Common myeloid progenitor, CD34-positive (primary cell): ENCODE measurements at regions not wholly inside any gene's neighbourhood (a gene's known extent, or its start where the extent isn't known, plus 50 kb on each side); places are given as distances from the start of the nearest gene placed in this dataset.

ENCODE experiments used
- CTCF ChIA-PET: fragments of 350-600 bp; sonication (Branson Sonifier 250); formaldehyde crosslinking; loops from one replicate; lab custom pipeline; 2021; ENCODE audit warnings: antibody characterized with exemption; lab: Charles Lee
- POLR2A ChIA-PET: fragments of 350-600 bp; sonication (Branson Sonifier 250); formaldehyde crosslinking; loops from one replicate; lab custom pipeline; 2021; ENCODE audit warnings: antibody characterized with exemption; lab: Charles Lee
- DNase-seq, 3 donors: peaks; one replicate each; pipeline versions ENCODE4 v3.0.0 to v3.0.0-alpha.2; 2013
- H3K27ac ChIP-seq, 2 experiments: 1 replicate in 1 of 2; 2 replicates in 1 of 2; pipeline ENCODE4 v1.7.0; 2013; ENCODE audit warnings: inconsistent platforms in 2 of 2, low read length in 2 of 2, mild to moderate bottlenecking in 2 of 2, low read depth in 1 of 2, moderate library complexity in 1 of 2; ENCODE audit not compliant: severe bottlenecking in 2 of 2, insufficient read depth in 1 of 2, poor library complexity in 1 of 2
- H3K27me3 ChIP-seq, 5 experiments: replicated peaks in 2 of 5; 1 replicate in 3 of 5; 2 replicates in 2 of 5; pipeline versions ENCODE4 v1.6.1 to v1.7.0; 2013; ENCODE audit warnings: low read length in 4 of 5, mild to moderate bottlenecking in 2 of 5, moderate library complexity in 2 of 5, inconsistent platforms in 1 of 5; ENCODE audit not compliant: insufficient read depth in 5 of 5, control insufficient read depth in 4 of 5
- H3K36me3 ChIP-seq, 4 experiments: 1 replicate in 2 of 4; 2 replicates in 2 of 4; pipeline versions ENCODE4 v1.6.1 to v1.7.0; 2013; ENCODE audit warnings: low read length in 3 of 4, control low read depth in 1 of 4, mild to moderate bottlenecking in 1 of 4; ENCODE audit not compliant: control insufficient read depth in 4 of 4, insufficient read depth in 4 of 4
- H3K4me1 ChIP-seq, 4 experiments: 1 replicate in 3 of 4; 2 replicates in 1 of 4; pipeline versions ENCODE4 v1.6.1 to v1.7.1; 2013; ENCODE audit warnings: low read length in 3 of 4, mild to moderate bottlenecking in 3 of 4, control low read depth in 1 of 4, inconsistent platforms in 1 of 4, moderate library complexity in 1 of 4; ENCODE audit not compliant: control insufficient read depth in 4 of 4, insufficient read depth in 4 of 4; ENCODE audit errors: control extremely low read depth in 1 of 4
- H3K4me3 ChIP-seq, 7 experiments: 1 replicate in 4 of 7; 2 replicates in 3 of 7; pipeline versions ENCODE4 v1.5.1 to v1.7.0; 2013; ENCODE audit warnings: mild to moderate bottlenecking in 7 of 7, low read length in 6 of 7, moderate library complexity in 6 of 7, inconsistent platforms in 2 of 7, low read depth in 2 of 7, control low read depth in 1 of 7; ENCODE audit not compliant: insufficient read depth in 4 of 7, control insufficient read depth in 1 of 7; ENCODE audit errors: extremely low read depth in 1 of 7
- H3K9me3 ChIP-seq, 5 experiments: 1 replicate in 4 of 5; 2 replicates in 1 of 5; pipeline versions ENCODE4 v1.6.1 to v1.7.1; 2013; ENCODE audit warnings: low read length in 4 of 5, mild to moderate bottlenecking in 2 of 5, inconsistent platforms in 1 of 5, low read depth in 1 of 5, moderate library complexity in 1 of 5; ENCODE audit not compliant: control insufficient read depth in 4 of 5, insufficient read depth in 2 of 5; ENCODE audit errors: control extremely low read depth in 1 of 5
- WGBS: methylation state at CpG from one replicate; pipeline ENCODE4 v1.1.5; 2013; ENCODE audit not compliant: insufficient coverage; 5-methylcytosine and 5-hydroxymethylcytosine counted together

DNA sequence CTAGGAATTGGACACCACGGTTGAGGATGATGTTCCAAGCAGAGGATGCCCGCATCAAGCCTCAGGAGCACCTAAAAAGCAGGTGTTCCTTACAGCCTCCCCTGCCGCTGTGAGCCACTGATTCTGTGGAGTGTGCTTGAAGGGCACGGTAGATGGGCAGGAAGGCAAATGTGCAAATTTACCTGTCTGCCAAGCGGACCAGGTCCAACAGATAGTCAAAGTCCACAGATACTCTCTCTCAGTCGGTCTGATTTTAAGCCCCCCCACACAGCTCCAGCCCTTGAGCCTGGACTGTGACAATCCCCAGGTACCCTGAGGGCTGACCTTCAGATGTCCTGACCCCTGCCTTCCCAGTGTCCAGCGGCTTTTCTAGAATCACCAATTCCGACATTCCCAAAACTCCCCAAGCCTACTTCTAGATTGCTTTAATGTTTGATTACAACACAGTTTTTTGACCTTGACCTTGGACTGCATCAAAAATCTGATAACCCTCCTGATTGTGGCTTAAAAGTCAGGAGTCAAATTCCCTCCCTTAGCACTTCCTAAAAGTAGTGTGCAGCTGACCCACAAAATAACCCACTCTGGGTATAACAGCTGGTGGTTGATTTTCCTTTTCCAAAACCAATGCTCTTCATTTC, 208.8 kb upstream of the NCKAP5 start:
- Histone ChIP-seq H3K36me3 (no peaks in the 10 kb centered on the region), H3K4me3 (no peak overlapping the region), H3K4me1 (no peaks in the 10 kb centered on the region), H3K9me3 (no peaks in the 10 kb centered on the region), H3K27ac (no peak overlapping the region), H3K27me3 (peaks cover 0 to 3% (median 0%) of the 10 kb centered on the region in 5 experiments)
- POLR2A ChIA-PET = no interaction called here
- WGBS = 90% methylated on average over 8 of the region's 8 CpGs
- DNase-seq = no peak
- CTCF ChIA-PET = no interaction called here

DNA sequence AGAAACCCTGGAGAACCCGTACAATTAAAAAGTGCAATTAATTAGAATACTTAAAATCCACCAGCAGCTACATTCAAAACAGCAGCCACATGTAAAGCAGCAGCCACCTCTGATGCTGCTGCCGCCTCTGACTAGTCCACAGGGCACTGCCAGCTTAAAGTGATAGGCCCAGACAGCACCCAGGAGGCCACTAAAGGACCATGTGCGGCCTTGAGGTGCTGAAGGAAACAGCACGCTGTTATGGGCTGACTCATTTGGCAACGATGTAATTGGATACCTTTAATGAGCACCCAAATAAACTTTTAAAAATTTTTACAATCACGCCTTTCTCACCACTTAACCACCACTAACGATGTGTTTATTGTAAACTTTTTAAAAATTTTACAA, 209.3 kb upstream of the NCKAP5 start:
- POLR2A ChIA-PET = no interaction called here
- Histone ChIP-seq H3K27ac (no peak overlapping the region), H3K9me3 (no peaks in the 10 kb centered on the region), H3K4me1 (no peaks in the 10 kb centered on the region), H3K27me3 (peaks cover 0 to 3% (median 0%) of the 10 kb centered on the region in 5 experiments), H3K36me3 (no peaks in the 10 kb centered on the region), H3K4me3 (no peak overlapping the region)
- 94% methylated on average over 2 of the region's 7 CpGs for WGBS
- no peak for DNase-seq
- CTCF ChIA-PET = no interaction called here

DNA sequence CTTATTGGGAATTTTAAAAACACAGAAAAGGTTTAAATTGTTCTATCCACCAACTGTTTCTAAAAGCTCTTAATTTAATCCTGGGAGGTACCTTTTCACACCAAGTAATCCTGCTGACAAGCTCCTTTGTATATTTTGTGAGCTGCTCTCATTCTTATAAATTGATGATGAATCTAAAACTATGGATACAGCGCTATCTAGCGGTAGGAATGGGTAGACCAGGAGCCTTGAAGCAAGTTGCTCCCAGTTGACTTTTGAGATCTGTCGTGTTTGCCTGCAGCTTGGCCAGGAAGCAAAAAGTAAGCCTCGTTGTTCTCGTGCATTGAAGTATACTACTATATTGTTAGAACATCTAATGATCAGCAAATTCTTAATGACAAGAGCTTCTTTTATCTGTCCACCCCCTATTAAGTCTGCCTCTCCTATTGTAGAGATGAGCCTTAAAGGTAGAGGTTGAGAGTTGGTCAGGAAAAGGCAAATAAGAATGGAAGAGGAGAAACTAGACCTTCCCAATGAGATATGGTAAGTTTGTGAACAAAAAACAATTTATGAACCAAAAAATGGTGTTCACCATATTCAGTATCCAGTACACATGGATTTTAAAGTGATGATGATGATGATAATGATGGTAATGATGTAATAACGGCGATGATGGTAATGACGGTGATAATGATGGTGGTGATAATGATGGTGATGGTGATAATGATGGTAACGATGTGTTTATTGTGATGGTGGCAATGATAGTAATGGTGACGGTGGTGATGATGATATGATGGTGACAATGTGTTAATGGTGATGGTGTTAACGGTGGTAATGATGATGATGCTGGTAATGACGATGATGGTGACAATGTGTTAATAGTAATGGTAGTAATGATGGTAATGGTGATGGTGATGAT, 212.1 kb upstream of the NCKAP5 start:
- ChIA-PET POLR2A (no interaction called here), CTCF (interaction anchor here (0.9 kb wide), 1 partner anchor 1230 kb away, joined by 4 read pairs; no protein-coding TSS in a partner anchor)
- peak; percentile 13 to 51 (median 32) for DNase-seq
- 94% methylated on average over 7 of the region's 12 CpGs for WGBS
- Histone ChIP-seq H3K27me3 (no peaks in the 10 kb centered on the region), H3K27ac (no peak overlapping the region), H3K4me1 (no peaks in the 10 kb centered on the region), H3K9me3 (no peaks in the 10 kb centered on the region), H3K4me3 (no peak overlapping the region), H3K36me3 (no peaks in the 10 kb centered on the region)

DNA sequence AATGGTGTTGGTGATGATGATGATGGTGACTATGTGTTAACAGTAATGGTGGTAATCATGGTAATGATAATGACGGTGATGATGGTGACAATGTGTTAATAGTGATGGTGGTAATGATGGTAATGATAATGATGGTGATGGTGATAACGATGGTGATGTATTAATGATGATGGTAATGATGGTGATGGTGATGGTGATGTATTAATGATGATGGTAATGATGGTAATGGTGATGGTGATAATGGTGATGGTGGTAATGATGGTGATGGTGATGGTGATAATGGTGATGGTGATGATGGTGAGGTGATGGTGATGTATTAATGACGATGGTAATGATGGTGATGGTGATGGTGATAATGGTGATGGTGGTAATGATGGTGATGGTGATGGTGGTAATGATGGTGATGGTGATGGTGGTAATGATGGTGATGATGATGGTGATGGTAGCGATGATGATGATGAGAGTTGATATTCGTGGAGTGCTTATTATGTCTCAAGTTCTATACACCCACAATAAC, 212.8 kb upstream of the NCKAP5 start:
- 87% methylated on average over 3 of the region's 5 CpGs for WGBS

DNA sequence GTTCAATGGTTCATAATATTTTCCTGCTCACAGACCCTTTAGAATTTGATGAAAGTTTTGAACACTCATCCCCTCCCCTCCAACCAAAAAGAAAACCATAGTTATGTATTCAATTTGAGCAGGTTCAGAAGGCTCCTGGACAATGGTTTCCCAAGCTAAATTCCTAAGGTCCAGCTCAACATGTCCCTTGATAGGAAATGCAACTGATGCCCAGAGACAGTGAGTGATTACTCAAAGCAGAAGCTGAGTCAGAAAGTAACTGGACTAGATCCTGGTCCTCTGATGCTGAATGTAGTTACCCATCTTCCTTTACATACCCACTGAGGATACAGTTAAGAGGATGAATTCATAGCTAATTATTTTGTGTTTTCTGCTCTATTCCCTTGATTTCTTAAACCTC, 218.9 kb upstream of the NCKAP5 start:
- POLR2A ChIA-PET = no interaction called here
- Histone ChIP-seq H3K9me3 (peaks cover 0 to 4% (median 0%) of the 10 kb centered on the region in 5 experiments), H3K27ac (no peak overlapping the region), H3K36me3 (no peaks in the 10 kb centered on the region), H3K27me3 (no peaks in the 10 kb centered on the region), H3K4me3 (no peak overlapping the region), H3K4me1 (no peaks in the 10 kb centered on the region)
- CTCF ChIA-PET = no interaction called here
- no peak for DNase-seq

More for the DNA sequence above, 212.8 kb upstream of the NCKAP5 start:
- no peaks in the 10 kb centered on the region for H3K4me1 ChIP-seq
- CTCF ChIA-PET = no interaction called here
- H3K36me3 ChIP-seq = no peaks in the 10 kb centered on the region
- DNase-seq = no peak
- H3K9me3 ChIP-seq = no peaks in the 10 kb centered on the region
- no peaks in the 10 kb centered on the region for H3K27me3 ChIP-seq
- no peak overlapping the region for H3K27ac ChIP-seq
- no peak overlapping the region for H3K4me3 ChIP-seq
- POLR2A ChIA-PET = no interaction called here

DNA sequence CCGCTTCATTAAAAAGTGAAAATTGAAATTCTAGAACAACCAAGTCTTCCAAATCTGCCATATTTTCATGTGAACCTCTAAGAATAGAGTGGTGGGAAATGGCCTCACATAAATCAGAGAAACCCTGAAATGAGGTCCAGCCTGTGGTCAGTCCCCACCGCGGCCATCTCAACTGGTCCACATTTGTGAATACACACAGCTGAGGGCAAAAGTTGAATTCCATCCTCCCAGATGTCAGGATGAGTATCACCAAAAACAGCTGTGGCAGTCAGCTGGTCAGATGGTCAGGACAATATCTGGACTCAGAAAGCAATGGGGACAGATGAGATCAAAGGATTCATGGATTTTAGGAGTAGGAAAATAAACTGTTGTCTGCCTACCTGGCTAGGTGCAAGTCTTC, 219.4 kb upstream of the NCKAP5 start:
- ChIA-PET POLR2A (no interaction called here), CTCF (no interaction called here)
- H3K27me3 ChIP-seq = no peaks in the 10 kb centered on the region
- no peak overlapping the region for H3K27ac ChIP-seq
- 87% methylated on average over 3 of the region's 3 CpGs for WGBS
- H3K4me3 ChIP-seq = no peak overlapping the region
- peaks cover 0 to 4% (median 0%) of the 10 kb centered on the region in 5 experiments for H3K9me3 ChIP-seq
- H3K36me3 ChIP-seq = no peaks in the 10 kb centered on the region
- H3K4me1 ChIP-seq = no peaks in the 10 kb centered on the region
- DNase-seq = no peak

DNA sequence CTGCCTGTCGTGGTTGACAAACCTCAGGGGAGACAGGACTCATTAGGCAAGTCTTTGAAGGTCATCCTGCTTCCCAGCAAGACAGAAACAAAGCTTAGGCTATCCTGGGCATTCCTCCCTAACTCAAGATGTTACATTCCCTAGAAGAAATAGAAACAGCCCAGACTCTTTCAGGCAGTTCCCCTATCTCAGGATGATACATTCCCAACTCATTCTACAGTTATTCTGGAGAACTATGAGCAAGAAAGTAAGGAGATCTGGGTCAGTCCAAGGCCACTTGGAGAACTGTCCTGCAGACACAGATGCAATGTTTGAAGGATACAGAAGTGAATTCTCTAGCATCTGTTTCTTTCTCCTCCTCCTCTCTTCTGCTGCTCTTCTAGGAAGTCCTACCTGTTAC, 220.1 kb upstream of the NCKAP5 start:
- no peaks in the 10 kb centered on the region for H3K4me1 ChIP-seq
- WGBS = 55% methylated on average over 1 of the region's 1 CpG
- no peak overlapping the region for H3K4me3 ChIP-seq
- H3K9me3 ChIP-seq = peaks cover 0 to 4% (median 0%) of the 10 kb centered on the region in 5 experiments
- H3K27ac ChIP-seq = no peak overlapping the region
- CTCF ChIA-PET = no interaction called here
- H3K27me3 ChIP-seq = no peaks in the 10 kb centered on the region
- POLR2A ChIA-PET = no interaction called here
- DNase-seq = no peak
- H3K36me3 ChIP-seq = no peaks in the 10 kb centered on the region
